HG03439 (cell line): ENCODE measurements at regions not wholly inside any gene's neighbourhood (a gene's known extent, or its start where the extent isn't known, plus 50 kb on each side); places are given as distances from the start of the nearest gene placed in this dataset.

ENCODE experiments used
- ATAC-seq: cut with Tn5 transposase; IDR thresholded peaks from one replicate; pipeline ENCODE4 v1.9.1; 2021; ENCODE audit warnings: mild to moderate bottlenecking, moderate library complexity; ENCODE audit not compliant: unreplicated experiment

DNA sequence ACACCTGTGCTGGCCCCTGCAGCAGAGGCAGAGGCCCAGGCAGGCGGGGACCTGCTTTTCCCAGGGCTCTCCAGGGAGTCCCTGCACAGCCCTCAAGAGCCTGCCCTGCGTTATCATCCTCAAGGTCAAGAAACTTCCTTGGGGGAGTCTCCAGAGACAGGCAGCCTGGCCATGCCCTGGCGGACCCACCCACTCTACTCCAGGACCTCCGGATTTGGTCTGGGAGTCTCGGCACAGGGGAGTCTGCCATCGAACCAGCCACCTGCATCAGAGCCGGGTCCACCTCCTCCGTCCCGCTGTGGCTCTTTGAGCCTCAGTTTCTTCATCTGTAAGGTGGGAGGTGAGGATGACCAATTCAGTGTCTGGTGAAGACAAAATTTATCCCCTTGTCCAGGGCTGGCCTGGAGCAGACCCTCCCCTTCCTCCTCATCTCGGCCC is 75.3 kb upstream of the TNRC6C start:
- ATAC-seq, result no peak

DNA sequence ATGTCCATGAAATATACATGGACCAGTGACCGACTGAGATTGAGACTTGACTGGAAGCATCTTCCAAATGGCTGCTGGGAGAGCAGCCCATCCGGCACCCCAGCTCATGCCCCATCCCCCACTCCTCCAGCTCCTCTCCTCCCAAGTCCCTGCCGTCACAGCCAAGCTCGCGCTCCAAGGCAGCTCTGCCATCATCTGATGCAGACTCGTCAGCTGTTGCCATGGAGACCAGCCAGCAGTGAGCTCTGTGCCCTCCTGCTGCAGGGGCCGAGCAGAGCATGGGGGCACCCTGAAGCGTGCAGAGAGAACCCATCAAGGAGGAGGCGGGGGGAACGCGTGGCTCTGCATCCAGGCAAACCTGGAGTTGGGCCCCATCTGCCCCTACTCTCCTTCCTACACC is 74.5 kb upstream of the TNRC6C start:
- no peak for ATAC-seq

DNA sequence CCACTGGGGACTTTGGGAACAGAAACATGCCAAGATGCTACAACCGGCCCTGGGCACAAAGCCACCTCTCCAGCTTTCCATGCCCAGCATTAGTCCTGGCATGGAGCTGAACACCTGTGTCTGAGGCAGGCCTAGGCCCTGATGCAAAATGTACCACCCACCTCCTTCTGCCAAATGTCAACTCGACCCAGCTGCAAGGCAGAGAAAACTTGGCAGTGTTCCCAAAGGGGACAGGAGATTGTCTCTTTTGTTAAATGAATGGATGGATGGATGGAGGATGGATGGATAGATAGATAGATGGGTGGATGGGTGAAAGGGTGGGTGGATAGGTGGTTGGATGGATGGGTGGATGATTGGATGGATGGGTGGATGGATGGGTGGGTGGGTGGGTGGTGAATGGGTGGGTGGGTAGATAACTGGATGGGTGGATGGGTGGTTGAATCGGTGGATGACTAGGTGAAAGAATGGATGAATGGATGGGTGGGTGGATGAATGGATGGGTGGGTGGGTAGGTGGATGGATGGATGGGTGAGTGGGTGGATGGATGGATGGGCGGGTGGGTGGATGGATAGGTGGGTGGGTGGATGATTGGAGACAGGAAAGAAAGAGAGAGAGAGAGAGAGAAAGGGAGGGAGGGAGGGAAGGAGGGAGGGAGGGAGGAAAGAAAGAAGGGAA is 73.4 kb upstream of the TNRC6C start:
- no peak for ATAC-seq

DNA sequence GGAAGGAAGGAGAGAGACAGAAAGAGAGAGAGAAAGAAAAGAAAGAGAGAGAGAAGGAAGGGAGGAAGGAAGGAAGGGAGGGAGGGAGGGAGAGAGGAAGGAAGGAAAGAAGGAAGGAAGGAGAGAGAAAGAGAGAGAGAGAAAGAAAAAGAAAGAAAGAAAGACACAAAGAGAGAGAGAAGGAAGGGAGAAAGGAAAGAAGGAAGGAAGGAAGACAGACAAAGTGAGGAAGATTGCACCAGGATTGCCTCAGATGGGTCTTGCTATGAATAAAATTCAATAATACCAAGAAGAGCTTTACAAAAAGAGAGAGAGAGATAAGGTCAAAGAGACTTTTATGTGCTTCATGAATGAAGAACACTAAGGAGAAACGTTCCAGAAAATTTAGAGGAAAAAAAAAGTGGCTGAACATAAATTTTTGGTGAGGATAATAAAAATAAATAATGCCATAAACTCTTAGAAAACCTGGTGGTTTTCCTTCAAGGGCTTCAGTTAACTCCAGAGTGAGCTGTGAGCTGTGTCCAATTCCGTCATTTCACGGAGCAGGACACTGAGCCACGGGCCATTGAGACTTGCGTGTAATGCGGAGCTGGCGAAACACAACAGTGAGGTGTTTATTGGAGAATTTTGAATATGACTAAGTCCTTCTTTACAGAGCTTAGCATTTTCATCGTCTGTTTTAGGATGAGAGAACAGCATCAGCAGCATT is 72.7 kb upstream of the TNRC6C start:
- no peak for ATAC-seq

DNA sequence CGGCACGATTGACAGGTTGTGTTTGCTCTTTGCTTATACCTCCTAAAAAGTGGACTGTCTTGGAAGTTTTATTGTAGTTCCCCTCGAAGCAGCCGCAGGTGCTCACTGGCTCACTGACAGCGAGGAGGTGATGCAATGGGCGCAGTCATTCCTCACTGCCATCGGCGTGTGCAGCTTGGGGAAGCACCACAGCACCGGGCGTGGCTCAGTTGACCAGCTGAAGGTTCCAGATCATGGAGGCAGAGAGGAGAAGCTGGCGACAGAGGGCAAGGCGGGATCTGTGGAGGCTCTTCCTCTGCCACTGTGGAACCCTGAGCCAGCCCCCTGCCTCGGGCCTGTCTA is 72.1 kb upstream of the TNRC6C start:
- ATAC-seq, result no peak

DNA sequence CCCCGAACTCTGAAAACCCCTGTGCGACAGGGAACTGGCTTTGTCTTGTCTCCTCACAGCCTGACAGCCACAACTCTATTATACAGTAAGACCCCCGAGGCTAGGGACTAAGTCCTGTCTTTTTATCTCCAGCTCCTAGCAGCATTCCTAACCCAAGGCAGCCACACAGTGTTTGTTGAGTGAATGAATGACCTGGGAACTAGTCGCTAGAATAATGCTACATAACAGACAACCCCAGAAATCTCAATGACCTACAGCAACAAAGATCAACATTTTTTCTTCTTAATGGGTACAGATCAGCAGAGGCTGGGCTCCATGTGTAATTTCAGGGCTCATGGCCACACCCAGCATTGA is 71.4 kb upstream of the TNRC6C start:
- ATAC-seq, result no peak

DNA sequence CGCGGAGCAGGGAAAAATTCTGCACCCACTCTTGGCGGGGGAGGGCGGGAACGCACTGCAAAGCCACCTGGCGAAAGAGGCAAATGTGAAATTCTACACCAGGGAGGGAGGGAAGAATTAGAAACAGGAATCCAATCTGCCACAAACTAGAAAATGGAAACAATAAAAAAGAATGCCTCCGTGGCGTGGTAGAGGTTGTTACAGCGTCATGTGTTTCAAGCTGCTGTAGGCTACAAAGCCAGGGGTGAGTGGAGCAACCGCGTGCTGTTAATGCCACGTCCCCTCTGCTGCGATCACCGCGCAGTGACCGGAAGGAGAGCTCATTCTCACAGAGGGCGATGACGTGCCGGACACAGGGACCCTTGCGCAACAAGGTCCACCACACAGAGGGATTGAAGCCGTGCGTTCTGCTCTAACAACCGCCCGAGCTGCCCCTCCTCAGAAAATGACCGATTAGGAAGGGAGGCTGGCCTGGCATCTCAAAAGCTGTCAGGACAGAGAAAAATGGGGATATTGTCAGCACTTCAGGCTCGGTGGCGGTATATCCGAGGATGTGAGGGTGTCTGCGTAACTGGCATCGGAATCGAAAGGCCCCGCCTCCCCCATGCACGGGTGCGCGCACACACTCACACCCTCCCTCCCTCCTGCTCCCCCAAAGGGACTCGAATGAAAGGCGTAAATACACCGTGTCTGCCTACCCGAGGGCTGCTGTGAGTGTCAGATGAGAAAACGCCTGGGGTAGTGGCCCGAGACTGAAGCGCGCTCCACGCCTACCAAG is 70.8 kb upstream of the TNRC6C start:
- ATAC-seq, result no peak

DNA sequence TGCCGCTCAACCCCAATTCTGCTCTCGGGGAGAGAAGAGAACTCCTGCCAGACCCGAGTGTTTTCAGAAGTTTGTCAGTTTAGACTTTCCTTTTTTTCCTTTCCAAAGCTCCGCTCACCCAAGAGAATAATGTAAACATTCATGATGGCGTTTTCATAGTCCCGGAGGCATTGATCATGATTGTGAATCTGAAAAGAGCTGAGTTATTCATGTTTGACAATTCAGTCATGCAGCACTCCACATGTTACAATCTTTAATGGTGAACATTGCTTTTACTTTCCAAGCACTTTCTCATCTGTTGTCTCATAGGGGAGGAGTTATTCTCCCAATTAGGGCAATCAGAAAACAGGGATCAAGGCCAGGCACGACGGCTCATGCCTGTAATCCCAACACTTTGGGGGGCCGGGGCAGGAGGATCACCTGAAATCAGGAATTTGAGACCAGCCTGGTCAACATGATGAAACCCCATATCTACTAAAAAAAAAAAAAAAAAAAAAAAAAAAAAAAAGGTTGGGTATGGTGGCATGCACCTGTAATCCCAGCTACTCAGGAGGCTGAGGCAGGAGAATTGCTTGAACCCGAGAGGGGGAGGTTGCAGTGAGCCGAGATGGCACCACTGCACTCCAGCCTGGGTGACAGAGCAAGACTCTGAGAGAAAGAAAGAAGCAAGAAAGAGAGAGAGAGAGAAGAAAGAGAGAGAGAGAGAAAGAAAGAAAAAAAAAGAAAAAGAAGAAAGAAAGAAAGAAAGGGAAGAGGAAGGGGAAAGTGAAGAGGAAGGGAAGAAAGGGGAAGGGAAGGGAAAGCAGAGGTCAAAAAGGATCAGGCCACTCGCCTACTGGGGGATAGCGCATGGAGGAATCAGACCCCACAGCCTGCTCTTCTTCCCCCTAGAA is 70.0 kb upstream of the TNRC6C start:
- ATAC-seq, result no peak

DNA sequence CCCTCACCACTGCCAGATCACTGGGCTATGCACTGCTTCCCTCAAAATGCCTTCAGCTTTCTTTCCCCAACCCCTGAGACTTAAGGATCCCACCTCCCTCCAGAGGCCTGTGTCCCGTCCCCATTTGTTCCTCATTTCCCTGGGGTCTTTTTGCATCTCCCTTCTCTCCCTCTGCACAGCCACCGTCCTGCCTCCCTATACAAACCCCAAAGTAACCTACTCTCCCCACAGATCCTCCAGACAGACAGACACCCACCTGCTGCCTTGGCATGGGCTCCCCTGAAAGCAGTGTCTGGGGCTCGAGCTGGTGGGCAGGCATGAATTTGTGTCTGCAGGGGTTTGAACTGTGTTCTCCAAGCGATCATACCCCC is 69.4 kb upstream of the TNRC6C start:
- no peak for ATAC-seq

DNA sequence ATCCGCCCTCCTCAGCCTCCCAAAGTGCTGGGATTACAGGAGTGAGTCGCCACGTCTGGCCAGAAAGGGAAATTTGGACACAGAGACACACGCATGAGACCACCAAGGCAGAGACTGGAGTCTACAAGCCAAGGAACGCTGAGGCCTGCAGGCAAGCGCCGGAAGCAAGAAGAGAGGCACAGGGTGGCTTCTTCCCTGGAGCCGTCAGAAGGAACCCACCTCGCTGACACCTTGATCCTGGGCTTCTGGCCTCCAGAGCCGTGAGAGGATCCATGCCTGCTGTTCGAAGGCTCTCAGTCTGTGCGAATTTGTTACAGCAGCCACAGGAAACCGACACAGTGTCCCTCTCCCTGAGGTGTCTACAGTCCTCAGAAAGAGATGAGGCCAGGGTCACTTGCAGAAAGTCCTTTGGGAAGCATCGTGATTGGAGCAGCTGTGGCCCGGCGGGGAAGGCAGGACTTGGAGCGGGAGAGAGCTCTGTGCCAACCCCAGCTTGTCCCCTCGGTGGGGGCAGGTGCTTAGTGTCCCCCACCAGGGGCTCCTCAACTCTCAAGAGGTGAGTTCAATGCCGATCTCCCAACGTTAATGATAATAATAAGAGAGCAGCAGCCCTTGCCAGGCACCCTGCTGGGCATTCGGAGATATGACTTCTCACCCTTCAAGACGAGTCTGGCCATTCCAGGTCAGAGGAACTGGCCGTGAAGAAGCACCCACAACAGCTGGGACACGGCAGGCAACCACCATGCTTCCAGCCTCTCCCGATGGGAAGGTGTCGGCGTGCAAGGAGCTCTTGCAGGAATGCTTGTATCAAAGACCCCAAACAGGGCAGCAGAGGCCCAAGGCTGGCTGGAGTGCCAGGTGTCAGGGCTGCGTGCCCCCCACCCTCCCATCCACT is 68.4 kb upstream of the TNRC6C start:
- no peak for ATAC-seq

DNA sequence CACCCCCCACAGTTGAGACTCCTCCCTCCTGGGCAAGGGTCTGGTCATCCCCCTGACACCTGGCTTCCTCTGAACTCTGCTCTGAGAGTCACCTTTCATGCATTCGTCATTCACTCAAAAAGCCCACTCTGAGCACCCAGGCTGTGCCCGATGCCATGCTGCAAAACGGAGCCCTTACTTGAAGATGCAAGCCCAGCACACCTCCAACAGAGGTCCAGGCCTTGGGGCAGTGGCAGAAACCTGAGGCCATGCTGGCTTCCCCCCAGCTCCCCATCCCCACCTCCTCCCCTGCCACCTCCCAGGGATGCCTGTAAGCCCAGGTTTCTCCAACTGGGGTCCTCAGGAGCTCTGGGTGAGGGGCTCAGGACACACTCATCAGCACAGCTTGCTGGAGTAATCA is 67.7 kb upstream of the TNRC6C start:
- no peak for ATAC-seq

DNA sequence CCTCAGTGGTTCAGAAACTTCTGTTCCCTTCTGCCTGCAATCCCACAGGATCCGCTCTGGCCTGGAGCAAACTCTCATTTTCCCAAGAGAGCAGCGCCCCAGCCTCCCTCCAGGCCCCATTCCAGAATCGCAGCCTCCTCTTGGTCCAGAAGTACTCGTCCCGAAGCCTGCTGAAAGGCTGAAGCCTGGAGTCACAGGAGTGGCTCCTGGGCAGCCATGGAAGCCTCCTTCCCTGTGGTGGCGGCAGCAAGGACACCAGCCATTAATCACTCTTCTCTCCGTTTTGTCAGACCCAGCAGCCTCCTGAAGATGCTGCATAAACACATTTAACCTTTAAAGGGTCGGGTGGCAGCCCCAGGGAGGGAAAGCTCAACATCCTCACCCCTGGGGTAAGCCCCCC is 66.9 kb upstream of the TNRC6C start:
- no peak for ATAC-seq

DNA sequence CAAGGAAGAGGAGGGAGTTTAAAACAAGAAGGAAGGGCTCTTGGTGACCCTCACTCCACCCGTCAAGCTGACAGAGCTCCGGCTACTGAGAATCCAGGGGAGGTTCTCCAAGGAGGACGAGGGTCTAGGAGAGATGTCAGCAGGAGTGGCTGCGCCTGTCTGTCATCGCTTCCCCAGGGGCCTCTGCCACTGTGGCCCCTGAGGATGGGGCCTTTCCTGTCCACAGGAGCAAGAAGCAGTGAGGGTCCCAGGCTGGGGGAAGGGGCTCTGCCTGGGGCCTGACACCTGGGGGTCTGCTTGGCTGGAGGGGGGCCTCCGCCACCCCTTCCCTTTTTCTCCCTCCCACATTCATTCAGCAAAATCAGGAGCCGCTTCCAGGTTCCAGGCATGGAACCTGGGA is 66.5 kb upstream of the TNRC6C start:
- ATAC-seq, result no peak

DNA sequence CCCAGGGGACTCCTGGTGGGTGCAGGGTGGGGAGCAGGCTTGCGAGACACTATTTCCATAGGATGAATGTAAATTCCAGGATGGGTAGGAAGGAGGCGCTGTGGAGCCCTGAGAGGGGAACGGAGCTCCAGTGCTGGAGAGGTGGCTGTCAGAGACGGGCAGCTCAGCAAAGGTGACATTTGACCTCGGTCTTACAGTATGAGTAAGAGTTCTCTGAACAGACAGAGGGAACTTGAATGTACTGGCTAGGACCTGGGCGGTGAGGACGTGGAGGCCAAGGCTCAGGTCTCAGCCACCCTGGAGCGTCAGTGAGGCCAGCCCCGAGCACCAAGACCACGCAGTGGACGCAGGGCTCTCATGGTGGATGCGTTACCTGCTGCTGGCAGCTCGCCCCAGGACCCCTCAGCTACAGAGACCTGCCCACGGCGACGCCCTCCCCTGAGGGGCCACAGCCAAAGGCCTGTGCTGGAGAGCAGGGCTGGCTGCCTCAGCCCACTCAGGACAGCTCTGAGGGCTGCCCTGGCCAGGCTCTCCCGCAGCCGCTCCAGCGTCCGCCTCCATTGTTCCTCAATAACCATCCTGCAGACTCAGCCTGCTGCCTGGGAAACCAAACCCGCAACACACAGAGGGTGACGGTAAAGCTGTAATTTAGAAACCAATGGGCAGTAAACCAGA is 65.9 kb upstream of the TNRC6C start:
- no peak for ATAC-seq

DNA sequence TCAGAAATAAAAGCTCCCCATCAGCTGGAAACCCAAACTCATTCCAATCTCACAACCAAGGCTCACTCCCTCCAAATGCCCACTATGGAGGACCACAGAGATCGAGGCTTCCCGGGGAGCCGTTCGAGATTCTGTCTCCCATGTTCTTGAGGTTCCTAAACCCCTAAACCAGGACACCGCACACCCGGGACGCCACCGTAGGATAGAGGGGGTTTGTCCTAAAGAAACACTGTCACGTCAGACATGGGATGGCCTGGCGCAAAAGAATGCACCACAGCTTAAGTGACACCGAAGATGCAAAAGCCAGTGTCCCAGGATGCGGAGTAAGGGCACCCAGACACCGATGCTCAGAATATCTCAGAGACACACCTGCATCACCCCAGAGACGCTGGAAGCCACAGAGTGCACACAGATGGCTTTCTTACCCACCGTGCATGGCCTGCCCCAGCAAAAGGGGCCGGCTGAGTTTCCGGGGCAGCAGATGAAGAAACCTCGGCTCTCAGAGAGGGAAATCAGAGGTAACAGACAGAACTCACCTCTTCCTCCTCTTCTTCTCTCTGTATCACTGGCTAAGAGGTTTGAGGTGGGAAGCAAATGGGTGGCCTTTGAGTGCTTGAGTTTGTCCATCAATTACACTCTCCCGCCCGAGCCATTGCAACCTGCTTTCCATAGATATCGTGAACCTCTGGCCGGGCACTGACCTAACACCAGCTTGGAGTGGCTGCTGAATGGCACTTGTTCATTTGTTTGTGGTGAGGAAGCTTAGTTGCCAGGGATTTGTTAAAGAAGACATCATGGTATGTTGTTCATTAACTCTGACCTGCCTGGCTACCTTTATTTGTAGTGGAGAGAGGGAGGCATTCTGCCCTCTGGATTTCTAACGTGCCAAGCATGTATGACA is 65.1 kb upstream of the TNRC6C start:
- no peak for ATAC-seq

DNA sequence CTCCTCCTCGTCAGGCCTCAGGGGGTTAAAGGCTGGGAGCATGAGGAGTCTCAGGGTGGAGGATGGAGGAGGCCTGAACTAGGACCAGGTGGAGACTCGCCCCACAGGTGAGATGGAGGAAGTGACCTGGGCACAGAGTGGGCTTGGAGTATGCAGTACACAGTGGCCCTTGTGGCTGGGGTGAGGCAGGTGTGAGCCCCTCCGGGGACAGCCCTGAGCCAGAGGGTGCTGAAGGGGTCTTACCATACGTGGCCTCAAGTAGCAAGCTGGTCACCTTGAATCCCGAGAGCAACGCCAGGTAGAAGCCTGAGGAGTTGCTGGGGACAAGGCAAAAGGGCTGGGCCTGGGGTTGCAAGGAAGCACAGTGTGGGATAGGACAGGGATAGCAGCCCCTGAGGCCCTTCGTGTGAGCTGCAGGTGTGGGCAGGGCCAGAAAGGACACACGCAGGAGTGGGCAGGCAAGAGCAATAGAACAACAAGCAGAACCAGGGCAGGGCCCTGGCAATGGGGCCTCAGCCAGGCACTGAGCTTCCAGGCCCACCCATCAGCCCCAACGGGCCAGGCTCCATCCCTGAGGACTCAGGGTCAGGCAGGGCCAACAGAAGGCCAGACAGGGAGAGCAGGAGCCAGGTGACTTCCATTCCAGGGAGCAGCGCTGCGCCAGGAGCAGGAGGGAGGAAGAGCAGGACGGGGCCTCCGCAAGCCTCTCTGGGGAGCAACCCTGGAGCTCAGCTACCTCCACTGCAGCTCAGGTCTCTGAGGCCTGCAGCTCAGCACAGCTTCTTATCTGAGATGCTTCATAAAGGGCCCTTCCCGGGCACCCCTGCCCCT is 64.2 kb upstream of the TNRC6C start:
- ATAC-seq, result no peak

DNA sequence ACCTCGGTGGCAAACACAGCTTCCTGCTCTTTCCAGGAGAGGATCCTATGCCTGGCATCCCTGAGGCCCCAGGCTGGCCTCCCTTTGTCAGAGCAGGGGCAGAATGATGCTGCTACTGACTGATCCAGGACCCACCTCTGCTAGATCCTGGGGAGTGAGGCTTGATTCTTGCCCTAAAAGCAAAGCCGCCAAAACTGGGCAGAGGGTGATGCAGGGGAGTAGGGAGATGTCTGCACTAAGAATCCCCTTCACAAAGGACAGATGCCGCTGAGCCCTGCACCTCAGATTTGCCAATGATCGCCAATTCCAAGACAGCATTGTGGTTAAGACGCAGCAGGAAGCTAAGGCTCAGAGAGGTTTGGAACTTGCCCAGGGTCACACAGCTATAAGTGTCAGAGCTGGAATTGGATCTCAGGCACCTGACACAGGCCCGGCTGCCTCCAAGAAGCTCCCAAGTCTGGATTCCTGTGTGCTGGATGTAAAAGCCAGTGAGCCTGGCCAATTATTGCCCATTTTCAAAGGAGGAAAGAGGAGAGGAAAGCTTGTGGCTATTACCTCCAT is 60.7 kb upstream of the TNRC6C start:
- ATAC-seq, result no peak
